ENCODE measurements at regions not wholly inside any gene's neighbourhood (a gene's known extent, or its start where the extent isn't known, plus 50 kb on each side); places are given as distances from the start of the nearest gene placed in this dataset.

- DNase-seq (ENCODE audit: low spot score), result peak; percentile 37
- CTCF ChIA-PET, result no interaction called here
- POLR2A ChIA-PET (ENCODE audit: low non-redundant PET), result no interaction called here
- TF ChIP-seq CTCF (conservative IDR thresholded peaks at IDR 0.05; ENCODE audit: low read depth), result no peak
- no peak overlapping the region for H3K27ac ChIP-seq
These were observed 270.7 kb downstream of the TMEM167A start for GRCh38 chr5:82806513-82806912.

DNA sequence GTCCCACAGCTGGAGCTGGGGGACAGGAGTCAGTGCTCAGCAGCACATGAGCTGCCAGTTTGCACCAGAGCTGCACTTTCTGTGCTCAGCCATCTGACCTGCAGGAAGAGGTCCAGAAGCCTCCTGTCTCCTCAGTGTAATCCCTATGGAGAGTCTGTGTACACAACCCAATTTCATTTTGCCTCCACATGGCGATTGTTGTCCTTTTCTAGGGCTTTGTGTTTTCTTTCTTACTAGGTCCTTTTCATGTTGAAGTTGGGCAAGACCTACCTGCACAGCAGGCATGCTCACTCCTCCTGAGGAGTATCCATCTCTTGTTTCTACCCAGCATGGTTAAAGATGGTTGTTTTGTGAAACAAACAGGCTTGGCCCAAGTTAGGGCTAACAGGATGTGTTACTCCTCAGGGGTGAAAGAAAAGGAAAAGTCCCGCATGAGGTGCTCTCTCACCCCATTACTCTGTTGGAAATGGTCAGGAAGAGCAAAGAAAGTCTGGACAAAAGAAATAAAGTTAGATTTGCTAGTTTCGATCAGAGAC, 273.0 kb downstream of the TMEM167A start:
- TF ChIP-seq CTCF (conservative IDR thresholded peaks at IDR 0.05; ENCODE audit: low read depth), result no peak
- CTCF ChIA-PET, result no interaction called here
- POLR2A ChIA-PET (ENCODE audit: low non-redundant PET), result no interaction called here
- no peak overlapping the region for H3K27ac ChIP-seq
- DNase-seq (ENCODE audit: low spot score), result no peak

DNA sequence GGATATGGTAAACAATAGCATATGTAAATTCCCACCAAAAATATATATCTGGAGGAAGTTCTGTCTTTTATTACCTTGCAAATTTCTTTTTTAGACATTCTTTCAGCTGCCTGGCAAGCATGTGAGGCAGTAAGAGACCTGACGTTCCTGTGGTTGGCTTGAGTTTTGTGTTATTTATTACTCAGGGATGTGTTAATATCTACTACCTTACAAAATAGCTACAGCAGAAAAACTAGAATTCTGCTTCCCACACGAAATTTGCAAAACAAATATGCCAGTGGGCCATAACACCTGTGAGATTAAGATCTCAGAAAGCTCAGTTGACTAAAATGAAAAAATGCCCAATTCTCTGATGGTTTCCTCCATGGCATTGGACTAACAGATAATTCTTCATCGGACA, 274.2 kb downstream of the TMEM167A start:
- ChIA-PET CTCF (interaction anchor here (0.6 kb wide), 1 partner anchor 459 kb away, joined by 4 read pairs; no protein-coding TSS in a partner anchor), POLR2A (ENCODE audit: low non-redundant PET) (no interaction called here)
- no peak overlapping the region for H3K27ac ChIP-seq
- no peak for DNase-seq (ENCODE audit: low spot score)
- TF ChIP-seq CTCF (conservative IDR thresholded peaks at IDR 0.05; ENCODE audit: low read depth), result no peak

GRCh38 chr5:82800826-82801225, 276.4 kb downstream of the TMEM167A start:
- no peak for DNase-seq (ENCODE audit: low spot score)
- no peak for TF ChIP-seq CTCF (conservative IDR thresholded peaks at IDR 0.05; ENCODE audit: low read depth)
- CTCF ChIA-PET, result no interaction called here

GRCh38 chr5:82799361-82800077, 277.7 kb downstream of the TMEM167A start:
- DNase-seq (ENCODE audit: low spot score), result no peak
- ChIA-PET CTCF (interaction anchor here (0.6 to 1.3 kb wide), 3 partner anchors 9 to 447 kb away, joined by 3 to 4 read pairs (median 3); no protein-coding TSS in a partner anchor), POLR2A (ENCODE audit: low non-redundant PET) (no interaction called here)
- no peak overlapping the region for H3K27ac ChIP-seq
- no peak for TF ChIP-seq CTCF (conservative IDR thresholded peaks at IDR 0.05; ENCODE audit: low read depth)

More at GRCh38 chr5:82800826-82801225, 276.4 kb downstream of the TMEM167A start:
- POLR2A ChIA-PET (ENCODE audit: low non-redundant PET), result no interaction called here
- no peak overlapping the region for H3K27ac ChIP-seq

GRCh38 chr5:82798676-82799075, 278.5 kb downstream of the TMEM167A start:
- POLR2A ChIA-PET (ENCODE audit: low non-redundant PET), result no interaction called here
- DNase-seq (ENCODE audit: low spot score), result no peak
- CTCF ChIA-PET, result interaction anchor here (0.7 to 1.3 kb wide), 2 partner anchors 10 to 446 kb away, joined by 3 to 4 read pairs; no protein-coding TSS in a partner anchor
- TF ChIP-seq CTCF (conservative IDR thresholded peaks at IDR 0.05; ENCODE audit: low read depth), result no peak
- H3K27ac ChIP-seq, result no peak overlapping the region
